Fibroblast of lung (primary cell): ENCODE measurements at regions not wholly inside any gene's neighbourhood (a gene's known extent, or its start where the extent isn't known, plus 50 kb on each side); places are given as distances from the start of the nearest gene placed in this dataset.
A peak's percentile ranks its signal among the peaks of the same experiment; 100 is the strongest.

Source experiments
- DNase-seq, 2 donors: peaks; one replicate each; pipeline versions ENCODE4 v3.0.0 to v3.0.0-alpha.2; 2010; ENCODE audit warnings: low read depth in 2 of 2
- H2AFZ ChIP-seq: 2 replicates; pipeline ENCODE4 v1.5.1; 2012; ENCODE audit warnings: low read length, control low read depth, inconsistent platforms
- H3K27ac ChIP-seq: 2 replicates; pipeline ENCODE4 v1.5.1; 2011; ENCODE audit warnings: low read length, control low read depth; ENCODE audit not compliant: insufficient read depth
- H3K27me3 ChIP-seq: 2 replicates; pipeline ENCODE4 v1.5.1; 2011; ENCODE audit warnings: mild to moderate bottlenecking, low read length; ENCODE audit not compliant: control insufficient read depth, insufficient read depth
- H3K36me3 ChIP-seq: 2 replicates; pipeline ENCODE4 v1.5.1; 2011; ENCODE audit warnings: low read length; ENCODE audit not compliant: control insufficient read depth, insufficient read depth
- H3K4me1 ChIP-seq: 2 replicates; pipeline ENCODE4 v1.5.1; 2011; ENCODE audit warnings: low read length; ENCODE audit not compliant: control insufficient read depth, insufficient read depth; ENCODE audit errors: extremely low read depth
- H3K4me2 ChIP-seq: 2 replicates; pipeline ENCODE4 v1.5.1; 2011; ENCODE audit warnings: low read length, control low read depth; ENCODE audit not compliant: insufficient read depth; ENCODE audit errors: extremely low read depth
- H3K4me3 ChIP-seq, 4 experiments: fragments of 200-600 bp in 1 of 4; sonication (generic) in 1 of 4; replicated peaks in 1 of 4; 2 replicates each; pipeline ENCODE4 v1.5.1; 2011 to 2016; ENCODE audit warnings: low read length in 4 of 4, low read depth in 3 of 4, mild to moderate bottlenecking in 3 of 4, control low read depth in 2 of 4, inconsistent platforms in 1 of 4, mixed read lengths in 1 of 4; ENCODE audit not compliant: insufficient read depth in 1 of 4; ENCODE audit errors: control extremely low read depth in 1 of 4
- H3K79me2 ChIP-seq: 2 replicates; pipeline ENCODE4 v1.5.1; 2012; ENCODE audit warnings: mild to moderate bottlenecking, low read length, inconsistent platforms; ENCODE audit not compliant: control insufficient read depth, insufficient read depth
- H3K9ac ChIP-seq: 2 replicates; pipeline ENCODE4 v1.5.1; 2011; ENCODE audit warnings: mild to moderate bottlenecking, low read length, control low read depth; ENCODE audit not compliant: insufficient read depth
- H3K9me3 ChIP-seq: 2 replicates; pipeline ENCODE4 v1.5.1; 2012; ENCODE audit warnings: low read depth, low read length; ENCODE audit not compliant: control insufficient read depth, insufficient read depth
- H4K20me1 ChIP-seq: 2 replicates; pipeline ENCODE4 v1.5.1; 2011; ENCODE audit warnings: low read length; ENCODE audit not compliant: control insufficient read depth, insufficient read depth; ENCODE audit errors: extremely low read depth
- EZH2 ChIP-seq: IDR thresholded peaks from 2 replicates; pipeline ENCODE4 v1.5.1; 2012; ENCODE audit warnings: low read length, control low read depth, mild to moderate bottlenecking; ENCODE audit errors: missing control alignments
- TF ChIP-seq, protein P1 (sequence below), 2 donors: IDR thresholded peaks in 1 of 2; conservative IDR thresholded peaks in 1 of 2; 1 replicate in 1 of 2; 2 replicates in 1 of 2; pipeline ENCODE4 v1.5.1; 2011 to 2012; ENCODE audit warnings: low read length in 2 of 2, control low read depth in 1 of 2, inconsistent platforms in 1 of 2, low read depth in 1 of 2, mild to moderate bottlenecking in 1 of 2

DNA sequence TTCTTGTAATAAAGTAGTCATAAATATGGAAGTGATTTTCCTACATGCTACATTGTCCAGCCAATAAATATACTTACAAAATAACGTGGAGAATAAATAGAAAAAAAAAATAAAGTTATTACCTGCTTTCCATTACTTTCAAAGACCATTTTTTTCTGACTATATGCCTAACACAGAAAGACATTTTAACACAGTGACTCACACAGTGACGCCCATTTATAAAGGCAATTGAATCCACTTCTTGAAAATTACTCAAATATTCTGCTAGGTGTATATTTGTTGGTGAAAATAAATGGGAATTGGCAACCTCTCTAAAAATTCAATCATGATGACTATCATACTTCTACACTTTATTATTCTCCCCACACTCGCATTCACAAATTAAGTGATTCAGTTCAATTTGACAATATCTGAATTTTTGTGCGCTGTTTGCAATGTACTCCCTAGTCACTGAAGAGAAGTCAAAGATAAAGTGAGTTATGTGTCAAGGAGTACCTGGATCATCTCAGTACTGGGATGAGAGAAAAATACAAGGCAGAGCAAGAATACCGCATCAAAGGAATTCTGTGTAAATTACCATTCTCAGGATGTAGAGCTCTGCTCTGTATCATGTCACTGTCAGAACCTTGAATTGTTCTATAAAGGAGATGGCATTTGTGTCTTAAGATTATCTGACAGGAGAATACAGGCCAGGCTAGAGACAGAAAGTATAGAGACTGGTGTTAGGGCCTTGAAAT is 642.7 kb downstream of the IPMK start:
- Histone ChIP-seq H3K27me3 (no peaks in the 10 kb centered on the region), H3K79me2 (no peaks in the 10 kb centered on the region), H3K4me3 (no peak overlapping the region), H3K4me1 (no peaks in the 10 kb centered on the region), H3K9me3 (no peaks in the 10 kb centered on the region), H3K9ac (no peak overlapping the region), H4K20me1 (no peaks in the 10 kb centered on the region), H3K27ac (no peak overlapping the region), H2AFZ (no peak overlapping the region), H3K36me3 (no peaks in the 10 kb centered on the region), H3K4me2 (no peak overlapping the region)
- TF ChIP-seq, protein P1, sequence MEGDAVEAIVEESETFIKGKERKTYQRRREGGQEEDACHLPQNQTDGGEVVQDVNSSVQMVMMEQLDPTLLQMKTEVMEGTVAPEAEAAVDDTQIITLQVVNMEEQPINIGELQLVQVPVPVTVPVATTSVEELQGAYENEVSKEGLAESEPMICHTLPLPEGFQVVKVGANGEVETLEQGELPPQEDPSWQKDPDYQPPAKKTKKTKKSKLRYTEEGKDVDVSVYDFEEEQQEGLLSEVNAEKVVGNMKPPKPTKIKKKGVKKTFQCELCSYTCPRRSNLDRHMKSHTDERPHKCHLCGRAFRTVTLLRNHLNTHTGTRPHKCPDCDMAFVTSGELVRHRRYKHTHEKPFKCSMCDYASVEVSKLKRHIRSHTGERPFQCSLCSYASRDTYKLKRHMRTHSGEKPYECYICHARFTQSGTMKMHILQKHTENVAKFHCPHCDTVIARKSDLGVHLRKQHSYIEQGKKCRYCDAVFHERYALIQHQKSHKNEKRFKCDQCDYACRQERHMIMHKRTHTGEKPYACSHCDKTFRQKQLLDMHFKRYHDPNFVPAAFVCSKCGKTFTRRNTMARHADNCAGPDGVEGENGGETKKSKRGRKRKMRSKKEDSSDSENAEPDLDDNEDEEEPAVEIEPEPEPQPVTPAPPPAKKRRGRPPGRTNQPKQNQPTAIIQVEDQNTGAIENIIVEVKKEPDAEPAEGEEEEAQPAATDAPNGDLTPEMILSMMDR (conservative IDR thresholded peaks at IDR 0.05 in 1 of 2, IDR thresholded peaks at IDR 0.05 in 1 of 2; ENCODE audit: low read depth in 1 of 2, low read length in 2 of 2) = no peak
- TF ChIP-seq EZH2 = no peak
- DNase-seq = peak in 1 of 2 donors; percentile 1

DNA sequence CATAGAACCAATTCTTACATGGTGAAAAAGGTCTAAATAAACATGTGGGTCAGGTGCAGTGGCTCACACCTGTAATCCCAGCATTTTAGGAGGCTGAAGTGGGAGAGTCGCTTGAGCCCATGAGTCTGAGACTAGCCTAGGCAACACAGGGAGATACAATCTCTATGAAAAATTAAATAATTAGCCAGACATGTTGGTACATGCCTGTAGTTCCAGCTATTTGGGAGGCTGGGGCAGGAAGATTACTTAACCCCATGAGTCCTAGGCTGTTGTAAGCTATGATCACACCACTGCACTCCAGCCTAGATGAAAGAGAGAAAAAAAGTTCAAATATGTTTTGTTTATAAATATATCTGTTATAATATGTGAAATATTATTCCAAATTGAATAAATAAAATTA is 643.6 kb downstream of the IPMK start:
- Histone ChIP-seq H4K20me1 (no peaks in the 10 kb centered on the region), H3K27ac (no peak overlapping the region), H3K4me1 (no peaks in the 10 kb centered on the region), H3K36me3 (no peaks in the 10 kb centered on the region), H3K4me3 (no peak overlapping the region), H3K4me2 (no peak overlapping the region), H3K9ac (no peak overlapping the region), H2AFZ (no peak overlapping the region), H3K9me3 (no peaks in the 10 kb centered on the region), H3K79me2 (no peaks in the 10 kb centered on the region), H3K27me3 (no peaks in the 10 kb centered on the region)
- no peak for DNase-seq
- TF ChIP-seq EZH2 = no peak
- TF ChIP-seq, protein P1 (conservative IDR thresholded peaks at IDR 0.05 in 1 of 2, IDR thresholded peaks at IDR 0.05 in 1 of 2; ENCODE audit: low read depth in 1 of 2, low read length in 2 of 2) = no peak

DNA sequence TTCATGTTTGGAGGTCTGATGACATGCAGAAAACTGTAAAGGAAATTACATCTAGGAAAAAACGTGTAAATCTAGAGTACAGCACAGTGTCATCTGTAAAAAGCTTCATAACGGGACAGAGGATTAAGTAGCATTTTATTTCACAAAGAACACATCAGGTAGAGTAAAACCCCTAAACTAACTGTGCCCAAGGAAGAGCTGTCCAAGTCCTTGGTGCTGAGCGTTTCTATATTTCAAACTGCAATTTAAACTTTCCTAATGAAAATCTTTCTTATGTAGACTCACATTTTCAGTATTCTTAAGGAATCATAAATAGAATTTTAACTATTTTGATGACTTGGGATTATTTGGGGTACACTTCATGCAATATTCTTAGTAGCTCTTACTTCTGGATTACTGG is 646.2 kb downstream of the IPMK start:
- Histone ChIP-seq H3K9ac (no peak overlapping the region), H3K27me3 (no peaks in the 10 kb centered on the region), H3K27ac (no peak overlapping the region), H3K9me3 (no peaks in the 10 kb centered on the region), H2AFZ (no peak overlapping the region), H3K36me3 (no peaks in the 10 kb centered on the region), H4K20me1 (no peaks in the 10 kb centered on the region), H3K4me2 (no peak overlapping the region), H3K4me1 (no peaks in the 10 kb centered on the region), H3K4me3 (no peak overlapping the region), H3K79me2 (no peaks in the 10 kb centered on the region)
- DNase-seq = no peak
- TF ChIP-seq, protein P1 (conservative IDR thresholded peaks at IDR 0.05 in 1 of 2, IDR thresholded peaks at IDR 0.05 in 1 of 2; ENCODE audit: low read depth in 1 of 2, low read length in 2 of 2) = no peak
- no peak for TF ChIP-seq EZH2
